ENCODE measurements at regions not wholly inside any gene's neighbourhood (a gene's known extent, or its start where the extent isn't known, plus 50 kb on each side); places are given as distances from the start of the nearest gene placed in this dataset.

GRCh38 chr16:17827313-17827712, 356.6 kb upstream of the XYLT1 start:
- Mint-ChIP-seq H3K9me3 (no peaks in the 10 kb centered on the region), H3K4me1 (ENCODE audit: low read depth in 2 of 2) (no peaks in the 10 kb centered on the region), H3K27me3 (peaks cover 2 to 19% of the 10 kb centered on the region in 2 donors), H3K36me3 (no peaks in the 10 kb centered on the region), H3K27ac (no peak overlapping the region), H3K4me3 (no peak overlapping the region)
- no peak for DNase-seq (ENCODE audit: low spot score)
- no peak for ATAC-seq

- ATAC-seq (no peak), DNase-seq (ENCODE audit: low spot score) (no peak)
- peaks cover 6% of the 10 kb centered on the region for H3K36me3 Mint-ChIP-seq
- H3K4me3 Mint-ChIP-seq, result no peak overlapping the region
- peaks cover 21 to 48% of the 10 kb centered on the region in 2 donors for H3K27me3 Mint-ChIP-seq
- H3K27ac Mint-ChIP-seq, result no peak overlapping the region
- H3K4me1 Mint-ChIP-seq (ENCODE audit: low read depth in 2 of 2), result no peaks in the 10 kb centered on the region
- H3K9me3 Mint-ChIP-seq, result peaks cover 4% of the 10 kb centered on the region
These were observed 347.2 kb upstream of the XYLT1 start for GRCh38 chr16:17817943-17818342.

GRCh38 chr16:17817260-17817659, 346.5 kb upstream of the XYLT1 start:
- H3K27ac Mint-ChIP-seq, result no peak overlapping the region
- no peak for DNase-seq (ENCODE audit: low spot score)
- ATAC-seq, result no peak
- peaks cover 6% of the 10 kb centered on the region for H3K36me3 Mint-ChIP-seq
- H3K9me3 Mint-ChIP-seq, result peaks cover 4% of the 10 kb centered on the region
- no peaks in the 10 kb centered on the region for H3K4me1 Mint-ChIP-seq (ENCODE audit: low read depth in 2 of 2)
- no peak overlapping the region for H3K4me3 Mint-ChIP-seq
- H3K27me3 Mint-ChIP-seq, result peaks cover 21 to 45% of the 10 kb centered on the region in 2 donors

GRCh38 chr16:17812771-17813170, 342.0 kb upstream of the XYLT1 start:
- Mint-ChIP-seq H3K27me3 (peaks cover 18 to 34% of the 10 kb centered on the region in 2 donors), H3K4me3 (no peak overlapping the region), H3K4me1 (ENCODE audit: low read depth in 2 of 2) (no peaks in the 10 kb centered on the region), H3K27ac (no peak overlapping the region), H3K36me3 (peaks cover 6% of the 10 kb centered on the region), H3K9me3 (peaks cover 4% of the 10 kb centered on the region)
- ATAC-seq (no peak), DNase-seq (ENCODE audit: low spot score) (no peak)

- peaks cover 19 to 49% of the 10 kb centered on the region in 2 donors for H3K27me3 Mint-ChIP-seq
- ATAC-seq (no peak), DNase-seq (ENCODE audit: low spot score) (no peak)
- H3K4me1 Mint-ChIP-seq (ENCODE audit: low read depth in 2 of 2), result no peaks in the 10 kb centered on the region
- H3K9me3 Mint-ChIP-seq, result no peaks in the 10 kb centered on the region
- no peak overlapping the region for H3K4me3 Mint-ChIP-seq
- no peaks in the 10 kb centered on the region for H3K36me3 Mint-ChIP-seq
- H3K27ac Mint-ChIP-seq, result no peak overlapping the region
These were observed 334.1 kb upstream of the XYLT1 start for GRCh38 chr16:17804857-17805256.

- ATAC-seq (no peak), DNase-seq (ENCODE audit: low spot score) (no peak)
- Mint-ChIP-seq H3K4me1 (ENCODE audit: low read depth in 2 of 2) (no peaks in the 10 kb centered on the region), H3K4me3 (no peak overlapping the region), H3K36me3 (no peaks in the 10 kb centered on the region), H3K27me3 (peaks cover 19 to 50% of the 10 kb centered on the region in 2 donors), H3K9me3 (no peaks in the 10 kb centered on the region), H3K27ac (no peak overlapping the region)
These were observed 333.1 kb upstream of the XYLT1 start for GRCh38 chr16:17803625-17804410.

GRCh38 chr16:17802571-17802970, 331.8 kb upstream of the XYLT1 start:
- Mint-ChIP-seq H3K4me3 (no peak overlapping the region), H3K27me3 (peaks cover 15 to 54% of the 10 kb centered on the region in 2 donors), H3K36me3 (no peaks in the 10 kb centered on the region), H3K4me1 (ENCODE audit: low read depth in 2 of 2) (no peaks in the 10 kb centered on the region), H3K9me3 (no peaks in the 10 kb centered on the region), H3K27ac (no peak overlapping the region)
- no peak for ATAC-seq
- DNase-seq (ENCODE audit: low spot score), result no peak

- Mint-ChIP-seq H3K27me3 (peaks cover 14 to 54% of the 10 kb centered on the region in 2 donors), H3K4me3 (no peak overlapping the region)
These were observed 330.3 kb upstream of the XYLT1 start for GRCh38 chr16:17801068-17801467.

GRCh38 chr16:17798716-17799115, 328.0 kb upstream of the XYLT1 start:
- ATAC-seq (no peak), DNase-seq (ENCODE audit: low spot score) (no peak)
- H3K27ac Mint-ChIP-seq, result no peak overlapping the region
- no peaks in the 10 kb centered on the region for H3K9me3 Mint-ChIP-seq
- H3K4me1 Mint-ChIP-seq (ENCODE audit: low read depth in 2 of 2), result no peaks in the 10 kb centered on the region
- H3K27me3 Mint-ChIP-seq, result peaks cover 10 to 36% of the 10 kb centered on the region in 2 donors
- no peak overlapping the region for H3K4me3 Mint-ChIP-seq
- no peaks in the 10 kb centered on the region for H3K36me3 Mint-ChIP-seq

More at GRCh38 chr16:17801068-17801467, 330.3 kb upstream of the XYLT1 start:
- ATAC-seq (no peak), DNase-seq (ENCODE audit: low spot score) (no peak)
- no peak overlapping the region for H3K27ac Mint-ChIP-seq
- H3K4me1 Mint-ChIP-seq (ENCODE audit: low read depth in 2 of 2), result no peaks in the 10 kb centered on the region
- H3K9me3 Mint-ChIP-seq, result no peaks in the 10 kb centered on the region
- H3K36me3 Mint-ChIP-seq, result no peaks in the 10 kb centered on the region

GRCh38 chr16:17793354-17793753, 322.6 kb upstream of the XYLT1 start:
- Mint-ChIP-seq H3K27me3 (peaks cover 8 to 32% of the 10 kb centered on the region in 2 donors), H3K27ac (no peak overlapping the region)

GRCh38 chr16:17784073-17784472, 313.3 kb upstream of the XYLT1 start:
- no peaks in the 10 kb centered on the region for H3K4me1 Mint-ChIP-seq (ENCODE audit: low read depth in 2 of 2)

More at GRCh38 chr16:17793354-17793753, 322.6 kb upstream of the XYLT1 start:
- H3K36me3 Mint-ChIP-seq, result peaks cover 4% of the 10 kb centered on the region
- no peak for ATAC-seq
- H3K4me1 Mint-ChIP-seq (ENCODE audit: low read depth in 2 of 2), result no peaks in the 10 kb centered on the region
- no peak overlapping the region for H3K4me3 Mint-ChIP-seq
- peaks cover 3% of the 10 kb centered on the region for H3K9me3 Mint-ChIP-seq
- DNase-seq (ENCODE audit: low spot score), result no peak

GRCh38 chr16:17780181-17780580, 309.4 kb upstream of the XYLT1 start:
- ATAC-seq (no peak), DNase-seq (ENCODE audit: low spot score) (no peak)
- Mint-ChIP-seq H3K4me1 (ENCODE audit: low read depth in 2 of 2) (no peaks in the 10 kb centered on the region), H3K36me3 (no peaks in the 10 kb centered on the region), H3K4me3 (no peak overlapping the region), H3K27ac (no peak overlapping the region), H3K9me3 (no peaks in the 10 kb centered on the region), H3K27me3 (peaks cover 13 to 20% of the 10 kb centered on the region in 2 donors)

More at GRCh38 chr16:17784073-17784472, 313.3 kb upstream of the XYLT1 start:
- DNase-seq (ENCODE audit: low spot score), result no peak
- no peak for ATAC-seq
- peaks cover 0 to 7% of the 10 kb centered on the region in 2 donors for H3K27me3 Mint-ChIP-seq
- H3K9me3 Mint-ChIP-seq, result no peaks in the 10 kb centered on the region
- H3K36me3 Mint-ChIP-seq, result no peaks in the 10 kb centered on the region
- no peak overlapping the region for H3K4me3 Mint-ChIP-seq
- no peak overlapping the region for H3K27ac Mint-ChIP-seq

- no peak overlapping the region for H3K27ac Mint-ChIP-seq
These were observed 306.7 kb upstream of the XYLT1 start for GRCh38 chr16:17777408-17777863.

GRCh38 chr16:17776888-17777287, 306.1 kb upstream of the XYLT1 start:
- Mint-ChIP-seq H3K27ac (no peak overlapping the region), H3K4me3 (no peak overlapping the region), H3K36me3 (no peaks in the 10 kb centered on the region), H3K9me3 (no peaks in the 10 kb centered on the region), H3K27me3 (peaks cover 20% of the 10 kb centered on the region in 2 donors), H3K4me1 (ENCODE audit: low read depth in 2 of 2) (no peaks in the 10 kb centered on the region)
- ATAC-seq (no peak), DNase-seq (ENCODE audit: low spot score) (no peak)

More at GRCh38 chr16:17777408-17777863, 306.7 kb upstream of the XYLT1 start:
- Mint-ChIP-seq H3K9me3 (no peaks in the 10 kb centered on the region), H3K4me3 (no peak overlapping the region), H3K27me3 (peaks cover 14 to 20% of the 10 kb centered on the region in 2 donors), H3K36me3 (no peaks in the 10 kb centered on the region), H3K4me1 (ENCODE audit: low read depth in 2 of 2) (no peaks in the 10 kb centered on the region)
- ATAC-seq (no peak), DNase-seq (ENCODE audit: low spot score) (no peak)

All from natural killer cell treated with Interleukin-12 subunit alpha and Interleukin-12 subunit beta and Interleukin-15 and Interleukin-18, amount 100 ng/mL, for 72 hours (primary cell).